ENCODE measurements at regions not wholly inside any gene's neighbourhood (a gene's known extent, or its start where the extent isn't known, plus 50 kb on each side); places are given as distances from the start of the nearest gene placed in this dataset.
A peak's percentile ranks its signal among the peaks of the same experiment; 100 is the strongest.

DNA sequence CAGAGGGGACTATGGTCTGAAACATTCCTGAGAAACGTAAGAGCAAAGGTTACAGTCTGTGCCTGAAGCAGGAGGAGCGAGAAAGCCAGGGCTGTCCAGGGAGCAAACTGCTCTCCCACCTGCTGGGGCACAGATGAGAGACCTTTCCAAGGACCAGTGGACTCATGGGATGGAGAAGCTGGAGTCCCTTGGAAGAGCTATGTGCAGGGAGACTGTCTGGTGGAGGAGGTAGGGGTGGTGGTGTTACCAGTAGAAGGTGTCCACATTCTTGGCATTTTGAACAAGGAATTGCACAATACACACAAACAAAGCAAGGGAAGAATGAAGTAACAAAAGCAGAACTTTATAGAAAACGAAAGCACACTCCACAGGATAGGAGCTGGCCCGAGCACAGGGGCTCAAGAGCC is 97.9 kb upstream of the CYRIA start:
- WGBS (ENCODE audit: low lambda C conversion rate): 22% methylated on average over 4 of the region's 4 CpGs

DNA sequence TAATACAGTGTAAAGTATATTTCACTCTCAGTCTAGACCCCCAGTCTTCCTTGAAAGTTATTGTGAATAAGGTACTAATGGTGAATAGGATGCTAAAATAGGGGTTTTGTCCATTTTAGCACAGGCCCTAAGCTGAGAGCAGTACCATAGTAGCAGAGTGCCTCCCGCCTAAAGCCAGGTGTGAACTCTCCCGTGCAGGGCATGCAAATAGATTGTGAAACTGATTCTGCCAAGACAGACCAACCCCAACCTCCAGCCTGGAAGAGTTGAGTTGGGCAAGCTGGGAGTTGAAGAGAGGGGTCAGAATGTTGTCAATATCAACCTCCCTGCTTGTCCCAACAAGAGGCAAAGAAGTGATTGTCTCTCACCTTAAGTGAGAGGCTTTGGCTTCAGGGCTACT is 97.4 kb upstream of the CYRIA start:
- POLR2A ChIA-PET: no interaction called here
- Histone ChIP-seq H3K27ac (ENCODE audit: low read depth in 2 of 2, low read length in 1 of 2) (no peak overlapping the region), H4K20me1 (ENCODE audit: insufficient read depth) (no peaks in the 10 kb centered on the region), H3K27me3 (ENCODE audit: insufficient read depth) (no peaks in the 10 kb centered on the region), H3K9ac (no peak overlapping the region), H3K79me2 (ENCODE audit: insufficient read depth) (no peaks in the 10 kb centered on the region), H3K4me1 (ENCODE audit: control insufficient read depth in 1 of 2, insufficient read depth in 2 of 2, low read depth in 1 of 2, low read length in 1 of 2) (no peaks in the 10 kb centered on the region), H3K9me3 (no peaks in the 10 kb centered on the region), H3K4me2 (no peak overlapping the region), H3F3A (replicated peaks; ENCODE audit: insufficient read depth) (no peaks in the 10 kb centered on the region), H3K4me3 (ENCODE audit: low read depth in 2 of 2, low read length in 1 of 2) (no peak overlapping the region), H3K9me2 (no peaks in the 10 kb centered on the region), H3K36me3 (replicated peaks in 1 of 2; ENCODE audit: control insufficient read depth in 1 of 2, insufficient read depth in 2 of 2, low read length in 1 of 2) (no peaks in the 10 kb centered on the region), H2AFZ (ENCODE audit: low read depth) (no peak overlapping the region)
- TF ChIP-seq, protein P1, sequence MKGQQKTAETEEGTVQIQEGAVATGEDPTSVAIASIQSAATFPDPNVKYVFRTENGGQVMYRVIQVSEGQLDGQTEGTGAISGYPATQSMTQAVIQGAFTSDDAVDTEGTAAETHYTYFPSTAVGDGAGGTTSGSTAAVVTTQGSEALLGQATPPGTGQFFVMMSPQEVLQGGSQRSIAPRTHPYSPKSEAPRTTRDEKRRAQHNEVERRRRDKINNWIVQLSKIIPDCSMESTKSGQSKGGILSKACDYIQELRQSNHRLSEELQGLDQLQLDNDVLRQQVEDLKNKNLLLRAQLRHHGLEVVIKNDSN (IDR thresholded peaks at IDR 0.05; ENCODE audit: borderline replicate concordance, low read depth): no peak
- TF ChIP-seq GATA2 (CRISPR knock-in tag; IDR thresholded peaks at IDR 0.05): no peak
- no peak for TF ChIP-seq MXI1 (IDR thresholded peaks at IDR 0.05; ENCODE audit: low read depth, low read length)
- TF ChIP-seq, protein P2, sequence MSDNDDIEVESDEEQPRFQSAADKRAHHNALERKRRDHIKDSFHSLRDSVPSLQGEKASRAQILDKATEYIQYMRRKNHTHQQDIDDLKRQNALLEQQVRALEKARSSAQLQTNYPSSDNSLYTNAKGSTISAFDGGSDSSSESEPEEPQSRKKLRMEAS (IDR thresholded peaks at IDR 0.05; ENCODE audit: low read depth): no peak
- TF ChIP-seq, protein P3, sequence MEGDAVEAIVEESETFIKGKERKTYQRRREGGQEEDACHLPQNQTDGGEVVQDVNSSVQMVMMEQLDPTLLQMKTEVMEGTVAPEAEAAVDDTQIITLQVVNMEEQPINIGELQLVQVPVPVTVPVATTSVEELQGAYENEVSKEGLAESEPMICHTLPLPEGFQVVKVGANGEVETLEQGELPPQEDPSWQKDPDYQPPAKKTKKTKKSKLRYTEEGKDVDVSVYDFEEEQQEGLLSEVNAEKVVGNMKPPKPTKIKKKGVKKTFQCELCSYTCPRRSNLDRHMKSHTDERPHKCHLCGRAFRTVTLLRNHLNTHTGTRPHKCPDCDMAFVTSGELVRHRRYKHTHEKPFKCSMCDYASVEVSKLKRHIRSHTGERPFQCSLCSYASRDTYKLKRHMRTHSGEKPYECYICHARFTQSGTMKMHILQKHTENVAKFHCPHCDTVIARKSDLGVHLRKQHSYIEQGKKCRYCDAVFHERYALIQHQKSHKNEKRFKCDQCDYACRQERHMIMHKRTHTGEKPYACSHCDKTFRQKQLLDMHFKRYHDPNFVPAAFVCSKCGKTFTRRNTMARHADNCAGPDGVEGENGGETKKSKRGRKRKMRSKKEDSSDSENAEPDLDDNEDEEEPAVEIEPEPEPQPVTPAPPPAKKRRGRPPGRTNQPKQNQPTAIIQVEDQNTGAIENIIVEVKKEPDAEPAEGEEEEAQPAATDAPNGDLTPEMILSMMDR (IDR thresholded peaks at IDR 0.05): no peak
- no peak for TF ChIP-seq FOXJ3 (CRISPR knock-in tag; IDR thresholded peaks at IDR 0.05)
- no peak for TF ChIP-seq RXRA (IDR thresholded peaks at IDR 0.05; ENCODE audit: borderline replicate concordance, low read depth)
- no peak for TF ChIP-seq EZH2phosphoT487 (IDR thresholded peaks at IDR 0.05; ENCODE audit: borderline replicate concordance, low read depth)
- TF ChIP-seq POLR2AphosphoS5 (IDR thresholded peaks at IDR 0.05; ENCODE audit: low read depth, low read length): no peak
- TF ChIP-seq RCOR1 (IDR thresholded peaks at IDR 0.05; ENCODE audit: low read length): no peak
- TF ChIP-seq RFX5 (IDR thresholded peaks at IDR 0.05; ENCODE audit: low read length): no peak
- no peak for TF ChIP-seq TCF12 (IDR thresholded peaks at IDR 0.05)
- TF ChIP-seq, protein P4, sequence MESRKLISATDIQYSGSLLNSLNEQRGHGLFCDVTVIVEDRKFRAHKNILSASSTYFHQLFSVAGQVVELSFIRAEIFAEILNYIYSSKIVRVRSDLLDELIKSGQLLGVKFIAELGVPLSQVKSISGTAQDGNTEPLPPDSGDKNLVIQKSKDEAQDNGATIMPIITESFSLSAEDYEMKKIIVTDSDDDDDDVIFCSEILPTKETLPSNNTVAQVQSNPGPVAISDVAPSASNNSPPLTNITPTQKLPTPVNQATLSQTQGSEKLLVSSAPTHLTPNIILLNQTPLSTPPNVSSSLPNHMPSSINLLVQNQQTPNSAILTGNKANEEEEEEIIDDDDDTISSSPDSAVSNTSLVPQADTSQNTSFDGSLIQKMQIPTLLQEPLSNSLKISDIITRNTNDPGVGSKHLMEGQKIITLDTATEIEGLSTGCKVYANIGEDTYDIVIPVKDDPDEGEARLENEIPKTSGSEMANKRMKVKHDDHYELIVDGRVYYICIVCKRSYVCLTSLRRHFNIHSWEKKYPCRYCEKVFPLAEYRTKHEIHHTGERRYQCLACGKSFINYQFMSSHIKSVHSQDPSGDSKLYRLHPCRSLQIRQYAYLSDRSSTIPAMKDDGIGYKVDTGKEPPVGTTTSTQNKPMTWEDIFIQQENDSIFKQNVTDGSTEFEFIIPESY (IDR thresholded peaks at IDR 0.05; ENCODE audit: borderline replicate concordance, low read depth): no peak
- TF ChIP-seq FOSL2 (IDR thresholded peaks at IDR 0.05; ENCODE audit: borderline replicate concordance, low read depth): no peak
- TF ChIP-seq MEF2A (IDR thresholded peaks at IDR 0.05; ENCODE audit: borderline replicate concordance, low read depth): no peak
- TF ChIP-seq, protein P5, sequence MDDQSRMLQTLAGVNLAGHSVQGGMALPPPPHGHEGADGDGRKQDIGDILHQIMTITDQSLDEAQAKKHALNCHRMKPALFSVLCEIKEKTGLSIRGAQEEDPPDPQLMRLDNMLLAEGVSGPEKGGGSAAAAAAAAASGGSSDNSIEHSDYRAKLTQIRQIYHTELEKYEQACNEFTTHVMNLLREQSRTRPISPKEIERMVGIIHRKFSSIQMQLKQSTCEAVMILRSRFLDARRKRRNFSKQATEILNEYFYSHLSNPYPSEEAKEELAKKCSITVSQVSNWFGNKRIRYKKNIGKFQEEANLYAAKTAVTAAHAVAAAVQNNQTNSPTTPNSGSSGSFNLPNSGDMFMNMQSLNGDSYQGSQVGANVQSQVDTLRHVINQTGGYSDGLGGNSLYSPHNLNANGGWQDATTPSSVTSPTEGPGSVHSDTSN (IDR thresholded peaks at IDR 0.05): no peak
- no peak for TF ChIP-seq CHD2 (IDR thresholded peaks at IDR 0.05; ENCODE audit: low read length, partially characterized antibody)
- no peak for DNase-seq
- WGBS (ENCODE audit: low lambda C conversion rate): 14% methylated on average over 2 of the region's 2 CpGs
- CTCF ChIA-PET: interaction anchor here (0.9 to 2.1 kb wide), 5 partner anchors 10 to 154 kb away, joined by 3 to 15 read pairs (median 3); no protein-coding TSS in a partner anchor

More for the DNA sequence above, 97.9 kb upstream of the CYRIA start:
- Histone ChIP-seq H3F3A (replicated peaks; ENCODE audit: insufficient read depth) (no peaks in the 10 kb centered on the region), H4K20me1 (ENCODE audit: insufficient read depth) (no peaks in the 10 kb centered on the region), H3K36me3 (replicated peaks in 1 of 2; ENCODE audit: control insufficient read depth in 1 of 2, insufficient read depth in 2 of 2, low read length in 1 of 2) (no peaks in the 10 kb centered on the region), H3K27me3 (ENCODE audit: insufficient read depth) (no peaks in the 10 kb centered on the region), H3K9me3 (no peaks in the 10 kb centered on the region), H3K27ac (ENCODE audit: low read depth in 2 of 2, low read length in 1 of 2) (no peak overlapping the region), H3K9me2 (no peaks in the 10 kb centered on the region), H3K4me1 (ENCODE audit: control insufficient read depth in 1 of 2, insufficient read depth in 2 of 2, low read depth in 1 of 2, low read length in 1 of 2) (no peaks in the 10 kb centered on the region; a peak in 1 of 4 replicates), H3K79me2 (ENCODE audit: insufficient read depth) (no peaks in the 10 kb centered on the region), H2AFZ (ENCODE audit: low read depth) (no peak overlapping the region), H3K4me3 (ENCODE audit: low read depth in 2 of 2, low read length in 1 of 2) (no peak overlapping the region), H3K4me2 (peak overlapping the region; percentile 41; the same call in 1 of the 2 replicates), H3K9ac (no peak overlapping the region)
- no peak for TF ChIP-seq EZH2phosphoT487 (IDR thresholded peaks at IDR 0.05; ENCODE audit: borderline replicate concordance, low read depth)
- POLR2A ChIA-PET: no interaction called here
- no peak for DNase-seq
- CTCF ChIA-PET: interaction anchor here (0.9 to 2.1 kb wide), 5 partner anchors 9 to 155 kb away, joined by 3 to 15 read pairs (median 3); no protein-coding TSS in a partner anchor
